ENCODE measurements at regions not wholly inside any gene's neighbourhood (a gene's known extent, or its start where the extent isn't known, plus 50 kb on each side); places are given as distances from the start of the nearest gene placed in this dataset.

GRCh38 chr6:72461144-72461543 is 160.7 kb upstream of the KCNQ5 start:
- no peak for TF ChIP-seq CTCF (IDR thresholded peaks at IDR 0.05)
- DNase-seq: no peak
- H3K4me3 Mint-ChIP-seq: no peak overlapping the region
- H4K20me1 ChIP-seq (ENCODE audit: insufficient read depth, low read length): no peaks in the 10 kb centered on the region
- intact Hi-C loops (cut with micrococcal nuclease): no loop called here
- no peaks in the 10 kb centered on the region for H3K79me2 ChIP-seq (ENCODE audit: insufficient read depth, low read length)
- peaks cover 0 to 1% (median 0%) of the 10 kb centered on the region in 7 donors for H3K9me3 Mint-ChIP-seq
- peaks cover 2 to 4% (median 2%) of the 10 kb centered on the region in 3 donors for H3K27me3 Mint-ChIP-seq (ENCODE audit: low read depth in 3 of 3)
- no peak overlapping the region for H3K4me2 ChIP-seq (replicated peaks; ENCODE audit: extremely low read depth, low read length, poor library complexity, severe bottlenecking)
- no peak overlapping the region for H2AFZ ChIP-seq (ENCODE audit: insufficient read depth, low read depth, low read length, poor library complexity, severe bottlenecking)
- no peaks in the 10 kb centered on the region for H3K27me3 ChIP-seq (ENCODE audit: control insufficient read depth in 2 of 2, insufficient read depth in 2 of 2, low read length in 2 of 2)
- H3K36me3 Mint-ChIP-seq: no peaks in the 10 kb centered on the region
- H3K4me1 Mint-ChIP-seq: no peaks in the 10 kb centered on the region
- H3K9ac ChIP-seq (ENCODE audit: insufficient read depth, low read length, poor library complexity, severe bottlenecking): no peak overlapping the region
- H3K4me1 ChIP-seq (ENCODE audit: control insufficient read depth in 1 of 2, insufficient read depth in 2 of 2, low read length in 2 of 2): no peaks in the 10 kb centered on the region
- WGBS (ENCODE audit: insufficient coverage): 29% methylated on average over 1 of the region's 1 CpG
- H3K36me3 ChIP-seq (replicated peaks in 1 of 2; ENCODE audit: control insufficient read depth in 1 of 2, insufficient read depth in 2 of 2, low read length in 2 of 2): no peaks in the 10 kb centered on the region
- no peak overlapping the region for H3K4me3 ChIP-seq (replicated peaks in 1 of 3; ENCODE audit: low read depth in 2 of 3, low read length in 3 of 3)
- no peak overlapping the region for H3K27ac Mint-ChIP-seq
- no peaks in the 10 kb centered on the region for H3K9me3 ChIP-seq (replicated peaks in 1 of 2; ENCODE audit: control insufficient read depth in 1 of 2, insufficient read depth in 1 of 2, low read length in 2 of 2)
- no peak overlapping the region for H3K27ac ChIP-seq (ENCODE audit: low read depth in 1 of 2, low read length in 2 of 2)

GRCh38 chr6:72464246-72464645 is 157.6 kb upstream of the KCNQ5 start:
- Mint-ChIP-seq H3K27me3 (ENCODE audit: low read depth in 3 of 3) (peaks cover 2 to 5% (median 3%) of the 10 kb centered on the region in 3 donors), H3K27ac (no peak overlapping the region), H3K9me3 (peaks cover 0 to 2% (median 1%) of the 10 kb centered on the region in 7 donors), H3K36me3 (no peaks in the 10 kb centered on the region), H3K4me1 (no peaks in the 10 kb centered on the region), H3K4me3 (no peak overlapping the region)
- no peak overlapping the region for H3K4me3 ChIP-seq (replicated peaks in 1 of 3; ENCODE audit: low read depth in 2 of 3, low read length in 3 of 3)
- no peaks in the 10 kb centered on the region for H4K20me1 ChIP-seq (ENCODE audit: insufficient read depth, low read length)
- H3K9ac ChIP-seq (ENCODE audit: insufficient read depth, low read length, poor library complexity, severe bottlenecking): no peak overlapping the region
- no peaks in the 10 kb centered on the region for H3K9me3 ChIP-seq (replicated peaks in 1 of 2; ENCODE audit: control insufficient read depth in 1 of 2, insufficient read depth in 1 of 2, low read length in 2 of 2)
- H3K4me1 ChIP-seq (ENCODE audit: control insufficient read depth in 1 of 2, insufficient read depth in 2 of 2, low read length in 2 of 2): no peaks in the 10 kb centered on the region
- no peaks in the 10 kb centered on the region for H3K27me3 ChIP-seq (ENCODE audit: control insufficient read depth in 2 of 2, insufficient read depth in 2 of 2, low read length in 2 of 2)
- no peak overlapping the region for H2AFZ ChIP-seq (ENCODE audit: insufficient read depth, low read depth, low read length, poor library complexity, severe bottlenecking)
- H3K27ac ChIP-seq (ENCODE audit: low read depth in 1 of 2, low read length in 2 of 2): no peak overlapping the region
- no peaks in the 10 kb centered on the region for H3K36me3 ChIP-seq (replicated peaks in 1 of 2; ENCODE audit: control insufficient read depth in 1 of 2, insufficient read depth in 2 of 2, low read length in 2 of 2)
- no CpG with 5 or more reads among the region's 2 CpGs for WGBS (ENCODE audit: insufficient coverage)
- no peak for TF ChIP-seq CTCF (IDR thresholded peaks at IDR 0.05)
- DNase-seq: no peak
- no peaks in the 10 kb centered on the region for H3K79me2 ChIP-seq (ENCODE audit: insufficient read depth, low read length)
- no peak overlapping the region for H3K4me2 ChIP-seq (replicated peaks; ENCODE audit: extremely low read depth, low read length, poor library complexity, severe bottlenecking)
- intact Hi-C loops (cut with micrococcal nuclease): no loop called here
